HG02885 (cell line): ENCODE measurements at regions not wholly inside any gene's neighbourhood (a gene's known extent, or its start where the extent isn't known, plus 50 kb on each side); places are given as distances from the start of the nearest gene placed in this dataset.
"Not testable (repeated sequence)": the region's sequence is repeated elsewhere in the genome, so short reads cannot be mapped to it uniquely, and the experiment has no call there.

Experiments used
- ATAC-seq: cut with Tn5 transposase; IDR thresholded peaks from one replicate; pipeline ENCODE4 v1.9.1; 2021; ENCODE audit warnings: mild to moderate bottlenecking; ENCODE audit not compliant: unreplicated experiment, poor library complexity

DNA sequence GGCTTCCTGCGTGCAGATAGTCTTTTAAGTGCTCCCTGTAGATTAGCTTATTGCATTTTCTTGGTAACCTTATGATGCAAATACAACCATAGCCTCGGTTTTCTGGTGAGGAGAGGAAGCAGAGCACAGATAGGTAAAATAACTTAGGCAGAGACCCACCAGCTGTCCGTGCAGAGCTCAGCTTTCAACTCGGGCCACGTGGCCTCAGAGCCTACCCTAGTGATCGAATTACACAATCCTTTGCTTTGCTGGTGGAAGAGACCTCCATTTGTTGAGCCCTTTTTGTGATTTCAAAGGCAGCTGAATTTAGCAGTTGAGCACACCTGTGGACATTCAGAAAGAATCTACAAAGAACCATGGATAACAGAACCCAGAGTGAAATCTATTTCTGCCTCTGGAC lies 220.1 kb downstream of the ATP6V0E2 start:
- ATAC-seq = not testable (repeated sequence)

DNA sequence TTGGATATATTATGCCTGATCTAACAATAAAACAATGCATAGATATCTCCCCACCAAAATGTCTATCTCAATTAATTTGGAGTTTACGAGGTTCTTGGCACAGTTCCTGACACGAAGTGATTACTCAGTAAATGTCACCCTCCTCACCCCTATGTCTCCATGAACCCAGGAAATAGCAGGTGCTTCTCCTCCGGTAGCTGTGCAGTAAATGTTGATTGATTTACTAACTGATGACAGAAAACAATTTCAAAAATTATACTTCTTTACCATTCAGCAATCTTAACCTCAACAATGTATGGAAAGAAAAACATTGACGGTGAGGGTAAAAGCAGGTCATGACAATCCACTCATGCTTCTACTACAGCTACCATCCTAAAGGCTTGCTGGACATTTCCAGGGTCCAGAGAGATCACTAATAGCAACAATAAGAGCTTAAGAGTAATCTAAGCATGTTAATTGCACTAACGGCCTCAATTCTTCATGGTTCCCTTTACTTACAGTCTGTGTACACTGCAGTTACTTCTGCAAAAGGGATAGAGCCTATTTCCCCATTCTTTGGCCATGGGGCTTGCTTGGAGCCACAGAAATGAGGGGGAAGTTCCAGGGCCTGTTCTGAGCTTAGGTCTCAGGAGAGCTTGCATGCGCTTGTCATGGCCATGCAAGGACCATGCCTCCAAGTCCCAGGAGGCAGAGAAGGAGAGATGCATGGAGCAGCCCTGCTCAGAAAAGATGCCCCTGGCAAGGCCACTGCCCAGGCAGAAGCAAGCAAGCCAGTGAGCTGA lies 222.6 kb downstream of the ATP6V0E2 start:
- not testable (repeated sequence) for ATAC-seq

DNA sequence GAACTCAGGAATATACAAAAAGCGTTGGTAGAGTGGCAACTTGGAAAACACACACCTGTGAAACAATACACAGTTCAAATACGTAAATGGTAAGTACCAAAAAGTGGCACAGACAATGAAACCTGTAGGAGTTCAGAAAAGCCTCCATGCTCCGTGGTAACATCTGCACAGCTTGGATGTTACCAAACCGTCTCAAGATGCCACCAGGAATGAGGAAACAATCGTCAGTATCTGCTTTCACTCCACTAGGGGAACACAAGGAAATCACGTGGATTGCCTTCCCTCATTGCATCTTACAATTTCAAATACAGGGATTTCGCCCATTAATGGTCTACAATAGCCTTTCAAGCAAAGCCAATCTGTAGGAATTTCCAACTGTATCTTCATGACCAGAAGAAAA lies 224.6 kb upstream of the LRRC61 start:
- not testable (repeated sequence) for ATAC-seq

DNA sequence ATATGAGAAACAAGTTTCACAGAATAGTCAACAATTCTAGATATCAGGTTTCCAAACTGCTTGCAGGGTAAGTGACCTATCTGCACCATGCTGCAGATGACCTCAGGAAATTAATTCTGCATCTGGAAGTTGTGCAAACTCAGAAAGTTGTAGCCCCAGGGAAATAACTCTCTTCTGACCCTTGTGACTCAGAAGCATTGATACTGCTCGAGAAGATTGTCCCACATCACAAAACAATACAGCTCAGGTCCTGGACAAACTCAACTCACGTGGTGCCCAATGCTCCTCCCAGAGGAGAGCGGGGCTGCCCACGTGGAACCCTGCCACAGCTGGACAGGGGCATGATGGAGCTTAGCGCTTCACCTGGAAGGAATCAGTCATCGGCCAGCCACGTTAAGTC lies 221.9 kb upstream of the LRRC61 start:
- not testable (repeated sequence) for ATAC-seq

DNA sequence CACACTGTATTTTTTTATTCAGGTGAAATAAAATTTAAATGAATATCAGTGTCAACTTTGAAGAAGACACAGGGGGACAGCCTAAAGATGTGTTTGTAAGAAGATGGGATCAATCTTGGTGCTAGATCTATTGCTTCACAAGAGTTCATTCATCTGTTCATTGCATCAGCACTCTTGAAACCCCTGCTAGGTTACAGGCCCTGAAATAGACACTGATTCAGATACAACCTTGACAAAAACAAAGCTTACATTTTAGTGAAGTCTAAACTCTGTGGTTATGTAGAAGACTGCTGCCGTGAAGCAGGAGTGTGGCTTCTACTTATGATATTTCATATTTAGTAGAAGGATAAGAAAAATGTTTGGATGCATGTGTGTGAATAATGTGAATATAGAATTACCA lies 215.9 kb upstream of the LRRC61 start:
- ATAC-seq = not testable (repeated sequence)

DNA sequence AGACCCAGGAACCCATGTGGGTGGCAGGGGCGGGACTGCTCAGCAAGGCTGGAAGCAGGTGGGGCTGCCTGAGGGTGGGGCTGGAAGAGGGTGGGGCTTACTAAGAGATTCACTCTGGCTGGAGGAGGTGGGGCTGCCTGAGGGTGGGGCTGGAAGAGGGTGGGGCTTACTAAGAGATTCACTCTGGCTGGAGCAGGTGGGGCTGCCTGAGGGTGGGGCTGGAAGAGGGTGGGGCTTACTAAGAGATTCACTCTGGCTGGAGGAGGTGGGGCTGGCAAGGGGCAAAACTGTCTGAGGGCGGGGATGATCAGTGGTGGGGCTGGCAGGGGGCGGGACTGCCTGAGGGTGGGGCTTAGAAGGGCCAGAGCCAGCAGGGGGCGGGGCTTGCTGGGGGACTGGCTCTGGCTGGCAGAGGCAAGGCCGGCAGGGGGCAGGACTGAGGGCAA lies 212.8 kb upstream of the LRRC61 start:
- not testable (repeated sequence) for ATAC-seq

DNA sequence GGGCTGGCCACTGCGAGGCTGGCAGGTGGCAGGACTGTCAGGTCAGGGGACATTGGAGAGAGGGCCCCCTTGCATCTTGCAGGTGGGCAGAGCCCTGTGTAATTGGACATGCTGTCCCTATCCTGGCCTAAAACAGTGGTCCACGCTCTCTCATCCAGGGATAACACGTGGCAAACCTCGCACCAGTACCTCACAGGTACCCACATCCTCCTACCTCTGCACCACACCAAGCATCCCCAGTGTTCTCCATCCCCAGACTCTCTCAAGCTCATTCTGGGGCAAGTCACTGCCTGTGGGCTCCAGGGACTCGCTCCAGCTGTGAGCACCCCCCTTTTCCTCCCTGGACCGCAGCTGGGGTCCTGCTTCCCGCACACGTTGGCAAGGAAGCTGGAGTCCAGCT lies 212.3 kb upstream of the LRRC61 start:
- not testable (repeated sequence) for ATAC-seq

DNA sequence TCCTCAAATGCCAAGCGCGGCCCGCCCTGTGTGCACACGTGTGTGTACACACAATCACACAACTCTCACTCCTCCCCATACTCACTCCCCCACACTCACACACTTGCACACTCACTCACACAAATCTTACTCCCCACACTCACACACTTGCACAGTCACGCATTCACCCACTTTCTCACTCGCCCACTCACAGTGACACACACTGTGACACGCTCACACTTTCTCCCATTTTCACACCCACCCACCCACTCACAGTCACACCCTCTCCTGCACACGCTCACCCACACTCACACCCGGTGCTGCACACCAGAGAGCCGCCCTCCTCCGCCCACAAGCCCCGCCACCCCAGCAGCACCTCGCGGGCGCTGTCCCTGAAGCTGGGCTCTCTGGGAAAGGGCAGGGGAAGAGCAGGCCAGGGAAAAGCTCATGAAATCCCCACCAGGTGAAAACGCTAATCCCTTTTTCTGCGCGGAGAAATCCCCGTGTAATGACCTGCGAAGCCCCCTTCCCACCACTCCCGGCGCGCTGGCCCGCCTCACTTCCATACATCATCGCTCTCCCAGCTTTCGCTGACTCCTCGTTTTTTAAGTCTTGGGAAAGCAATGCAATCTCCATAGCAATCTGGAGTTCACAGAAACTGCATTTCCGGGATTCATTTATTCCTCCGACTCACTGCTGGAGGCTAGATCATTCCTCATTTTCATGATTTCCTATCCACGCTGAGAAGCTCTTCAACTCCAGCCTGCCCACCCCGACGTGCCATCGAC lies 211.6 kb upstream of the LRRC61 start:
- not testable (repeated sequence) for ATAC-seq

DNA sequence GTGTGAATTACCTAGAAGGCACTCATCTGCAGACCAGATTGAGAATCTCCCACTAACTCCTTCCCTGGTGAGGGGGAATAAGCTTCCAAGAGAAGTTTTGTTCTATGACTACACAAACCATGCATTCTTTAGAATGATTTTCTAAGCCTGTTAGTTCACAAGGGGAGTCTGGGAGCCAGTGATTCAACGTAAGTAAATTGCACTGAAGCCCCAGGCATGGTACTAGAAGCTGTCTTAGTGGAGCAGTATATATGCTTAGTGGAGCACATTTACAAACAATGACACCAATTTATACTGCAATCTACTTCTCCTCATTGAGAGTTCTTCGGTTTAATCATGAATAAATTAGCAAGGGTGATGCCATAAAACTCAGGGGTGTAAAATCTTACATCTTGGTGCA lies 209.9 kb upstream of the LRRC61 start:
- ATAC-seq = not testable (repeated sequence)

DNA sequence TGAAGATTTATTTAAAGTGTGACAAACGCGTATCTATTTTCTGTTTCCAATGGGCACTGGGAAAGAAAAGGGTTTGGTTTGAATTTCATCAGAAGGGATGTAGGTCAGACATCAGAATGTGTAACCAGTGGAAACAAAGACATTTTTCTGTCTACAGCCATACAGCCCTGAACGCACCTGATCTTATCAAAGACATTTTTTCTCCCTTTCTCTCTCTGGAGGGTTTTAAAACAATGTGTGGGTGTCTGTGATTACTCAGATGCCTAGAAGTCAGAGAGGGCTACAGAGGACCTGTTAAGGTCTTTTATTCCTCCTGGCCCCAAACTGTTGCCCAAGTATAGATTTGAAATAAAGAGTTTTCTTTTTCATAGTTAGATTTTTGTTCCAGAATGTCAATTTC lies 208.6 kb upstream of the LRRC61 start:
- not testable (repeated sequence) for ATAC-seq

DNA sequence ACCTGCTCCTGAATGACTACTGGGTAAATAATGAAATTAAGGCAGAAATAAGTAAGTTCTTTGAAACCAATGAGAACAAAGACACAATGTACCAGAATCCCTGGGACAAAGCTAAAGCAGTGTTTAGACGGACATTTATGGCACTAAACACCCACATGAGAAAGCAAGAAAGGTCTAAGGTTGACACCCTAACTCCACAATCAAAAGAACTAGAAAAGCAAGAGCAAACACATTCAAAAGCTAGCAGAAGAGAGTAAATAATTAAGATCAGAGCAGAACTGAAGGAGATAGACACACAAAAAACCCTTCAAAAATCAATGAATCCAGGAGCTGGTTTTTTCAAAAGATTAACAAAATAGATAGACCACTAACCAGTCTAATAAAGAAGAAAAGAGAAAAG lies 203.2 kb upstream of the LRRC61 start:
- not testable (repeated sequence) for ATAC-seq

DNA sequence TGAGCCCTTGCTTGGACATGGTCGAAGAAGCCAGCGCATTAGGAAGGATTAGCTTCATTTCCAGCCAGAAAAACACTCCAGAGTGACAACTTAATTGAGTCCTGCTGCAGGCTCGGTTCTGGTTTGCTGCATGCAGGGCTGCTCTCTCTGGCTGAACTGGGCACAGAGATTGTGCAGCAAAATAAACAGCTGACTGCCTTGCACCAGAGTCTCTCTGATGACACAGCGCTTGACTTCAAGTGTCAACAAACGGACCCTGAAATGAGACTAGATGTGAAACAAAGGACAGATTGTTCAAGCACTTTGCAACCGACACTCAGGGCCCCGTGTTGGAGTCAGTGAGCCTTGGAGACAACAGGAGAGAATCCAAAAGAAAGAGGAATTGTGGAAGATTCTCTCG lies 197.3 kb upstream of the LRRC61 start:
- not testable (repeated sequence) for ATAC-seq

DNA sequence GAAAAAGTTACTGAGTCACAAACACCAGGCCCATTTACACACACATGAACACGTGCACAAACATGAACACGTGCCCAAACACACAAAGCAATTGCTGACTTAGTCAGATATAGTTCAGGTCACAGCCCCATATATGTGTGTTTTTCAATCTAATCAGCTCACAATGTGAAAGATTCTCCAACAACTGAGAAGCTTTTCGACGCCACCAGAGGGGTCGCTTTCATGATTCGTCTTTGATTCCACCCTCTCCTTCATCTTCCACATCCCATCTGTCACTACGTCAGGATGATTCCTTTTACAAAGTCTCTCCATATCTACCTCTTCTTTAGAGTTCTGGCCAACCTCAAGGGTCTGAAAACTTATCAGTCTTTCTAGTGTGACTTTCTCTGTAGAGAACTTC lies 188.7 kb upstream of the LRRC61 start:
- not testable (repeated sequence) for ATAC-seq

DNA sequence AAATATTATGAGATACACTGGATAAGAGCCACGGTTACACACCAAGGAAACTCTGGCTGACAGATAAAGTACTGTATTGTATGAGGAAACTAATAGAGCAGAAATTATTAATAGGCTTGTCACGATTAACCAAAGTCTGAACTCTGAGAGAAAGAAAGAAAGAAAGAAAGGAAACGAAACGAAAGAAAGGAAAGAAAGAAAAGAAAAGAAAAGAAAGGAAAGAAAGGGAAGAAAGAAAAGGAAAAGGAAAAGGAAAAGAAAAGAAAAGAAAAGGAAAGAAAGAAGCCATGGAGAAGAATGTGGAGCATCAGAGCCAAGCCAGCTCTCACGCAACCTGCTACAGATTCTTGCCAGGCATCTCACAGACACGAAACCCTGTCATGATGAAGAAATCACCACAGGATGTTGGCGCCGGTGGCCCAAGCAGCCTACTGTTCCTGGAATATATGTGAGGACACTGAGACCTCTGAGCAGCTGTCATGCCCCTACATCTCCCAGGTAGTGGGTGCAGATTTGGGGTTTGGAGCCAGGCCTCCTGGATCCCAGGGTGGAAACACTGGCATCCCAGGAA lies 187.4 kb upstream of the LRRC61 start:
- ATAC-seq = not testable (repeated sequence)

DNA sequence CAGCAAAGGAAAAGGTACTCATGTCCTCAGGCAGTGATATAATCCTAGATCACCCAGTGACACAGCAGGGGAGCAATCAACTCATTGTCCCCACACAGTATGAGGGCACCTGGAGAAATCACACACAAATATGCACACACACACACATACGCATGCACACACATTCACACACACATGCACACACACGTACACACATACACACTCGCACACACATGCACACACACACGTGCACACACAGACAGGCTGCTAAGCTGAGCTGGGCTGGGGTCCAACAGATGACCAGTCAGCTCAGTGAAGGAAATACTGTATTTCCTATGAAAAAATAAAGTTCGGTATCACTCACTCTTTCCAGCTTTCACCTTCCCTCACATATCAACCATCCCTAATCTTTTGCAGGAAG lies 183.3 kb upstream of the LRRC61 start:
- not testable (repeated sequence) for ATAC-seq

DNA sequence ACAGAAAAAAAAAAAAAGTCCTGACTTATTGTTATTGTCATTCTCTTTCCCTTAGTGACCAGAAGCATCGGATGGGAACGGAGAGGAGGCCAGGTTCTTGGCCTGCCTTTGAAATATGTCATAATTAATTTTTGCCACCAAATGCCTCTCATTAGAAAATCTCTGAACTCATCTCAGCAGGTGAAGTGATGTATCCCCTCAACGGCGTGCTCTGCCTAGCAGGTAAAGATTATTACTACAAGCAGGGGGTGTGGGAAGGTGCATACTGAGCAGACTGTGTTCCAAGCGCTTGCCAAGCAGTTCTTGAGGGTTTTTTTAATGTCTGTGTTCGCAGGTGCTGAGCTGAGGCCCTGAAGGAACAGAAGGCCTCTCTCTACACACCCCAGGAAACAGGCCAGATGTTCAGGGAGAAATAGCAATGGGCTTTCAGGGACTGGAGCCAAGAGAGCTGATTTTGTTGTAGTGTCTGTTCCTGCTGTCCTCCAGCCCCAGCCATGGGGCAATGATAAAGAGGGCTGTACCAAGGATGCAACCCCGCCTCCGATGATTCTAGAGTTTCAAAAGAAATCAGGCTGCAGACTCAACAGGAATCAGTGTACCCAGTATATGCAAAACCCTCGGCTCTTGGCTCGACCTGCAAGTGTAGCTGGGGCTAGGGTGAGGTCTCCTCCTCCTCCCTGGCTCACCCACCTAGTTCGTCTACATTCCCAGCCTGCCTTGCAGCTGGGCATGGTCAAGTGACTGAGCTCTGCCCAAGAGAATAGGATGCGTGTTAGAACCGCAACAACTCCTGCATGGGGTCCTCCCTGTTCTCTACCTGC lies 181.4 kb upstream of the LRRC61 start:
- not testable (repeated sequence) for ATAC-seq

DNA sequence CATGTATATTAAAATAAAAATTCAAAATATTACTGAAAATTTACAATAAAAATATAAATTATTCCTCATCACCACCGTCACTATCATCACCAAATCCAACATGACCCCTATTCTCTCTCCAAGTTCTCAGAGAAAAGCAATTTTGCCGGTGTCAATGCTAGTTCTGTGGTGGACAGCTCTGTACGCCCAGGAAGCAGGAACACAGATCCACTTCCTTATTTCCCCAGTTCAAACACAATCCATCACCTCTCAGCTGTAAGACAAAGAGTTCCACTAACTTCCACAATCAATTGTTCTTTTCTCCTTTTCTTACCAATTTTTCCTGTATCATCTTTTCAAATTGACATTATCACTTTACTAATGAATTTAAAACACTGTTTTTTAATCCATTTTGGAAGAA lies 177.0 kb upstream of the LRRC61 start:
- not testable (repeated sequence) for ATAC-seq

DNA sequence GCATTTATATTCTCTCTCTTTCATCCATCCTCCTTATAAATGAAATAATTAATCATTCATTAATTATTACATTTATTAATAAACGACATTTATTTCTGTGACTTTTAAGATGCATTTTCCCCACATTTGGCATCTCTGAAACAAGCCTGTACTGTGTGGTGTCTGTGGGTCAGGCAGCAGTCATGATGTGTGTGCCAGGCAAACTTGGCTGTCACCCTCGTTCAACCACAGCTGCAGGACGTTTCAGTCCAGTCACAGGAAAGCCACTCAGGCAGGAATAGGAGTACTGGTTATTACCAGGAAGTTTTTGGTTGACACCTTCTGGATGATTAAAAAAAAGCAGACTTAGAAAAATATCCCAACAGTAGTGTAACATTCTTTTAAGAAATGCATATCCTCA lies 175.6 kb upstream of the LRRC61 start:
- ATAC-seq = not testable (repeated sequence)

DNA sequence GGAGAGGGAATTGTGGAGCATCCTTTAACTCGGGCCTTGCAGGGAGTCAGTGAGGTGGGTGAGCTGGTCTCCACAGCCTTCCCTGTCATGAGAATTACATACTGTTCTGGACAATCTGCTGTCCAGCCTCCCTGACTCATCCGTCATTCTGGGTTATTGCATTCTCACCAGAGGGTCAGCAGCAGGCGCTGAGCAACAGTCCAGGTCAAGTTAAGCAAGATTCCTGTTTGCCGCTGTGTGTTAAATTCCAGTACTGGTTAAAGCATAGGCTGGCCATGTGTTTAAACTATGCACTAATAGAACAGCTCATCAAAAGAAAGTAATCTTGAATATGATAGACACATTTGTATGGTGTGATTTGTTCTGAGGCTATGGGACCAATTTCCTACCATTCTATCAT lies 167.1 kb upstream of the LRRC61 start:
- ATAC-seq = not testable (repeated sequence)

DNA sequence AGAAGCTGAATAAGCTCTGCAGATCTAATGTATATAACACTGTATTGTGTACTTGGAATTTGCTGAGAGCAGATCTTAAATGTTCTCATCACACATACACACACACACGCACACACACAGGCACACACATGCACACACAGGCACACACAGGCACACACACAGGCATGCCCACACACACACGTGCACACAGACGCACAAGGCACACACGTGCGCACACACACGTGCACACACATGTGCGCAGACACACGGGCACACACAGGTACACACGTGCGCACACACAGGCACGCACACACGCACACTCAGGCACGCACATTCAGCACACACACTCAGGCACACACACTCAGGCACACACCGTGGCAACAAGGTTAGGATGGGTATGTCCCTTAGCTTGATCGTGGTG lies 164.5 kb upstream of the LRRC61 start:
- ATAC-seq = not testable (repeated sequence)
